ENCODE measurements at regions not wholly inside any gene's neighbourhood (a gene's known extent, or its start where the extent isn't known, plus 50 kb on each side); places are given as distances from the start of the nearest gene placed in this dataset.

DNA sequence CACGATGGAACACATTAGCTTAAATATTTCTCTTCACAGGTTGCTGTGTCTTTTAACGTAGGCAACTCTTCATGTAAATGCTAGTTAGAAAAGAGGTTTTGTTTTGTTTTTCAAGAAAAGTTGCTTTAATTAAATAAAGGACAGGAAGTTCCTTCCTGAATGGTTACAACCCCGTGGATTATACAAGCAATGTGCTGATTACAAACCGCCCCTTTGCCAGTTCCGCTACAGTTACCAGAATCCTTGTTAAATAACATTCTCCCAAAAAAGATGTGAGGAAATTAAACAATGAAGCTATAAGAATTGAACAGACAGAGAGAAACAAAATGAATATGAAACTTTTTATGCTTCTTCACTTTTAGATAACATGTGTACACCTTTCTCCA is 75.1 kb downstream of the LYZL2 start:
- BruUV-seq (replicated peaks), result no TSS peak
- CTCF ChIA-PET, result interaction anchor here (1.5 kb wide), 1 partner anchor 28 kb away, joined by 3 read pairs; no protein-coding TSS in a partner anchor
- no peak for TF ChIP-seq EZH2 (IDR thresholded peaks at IDR 0.05; ENCODE audit: borderline replicate concordance, low read depth, low read length, poor library complexity, severe bottlenecking)
- TF ChIP-seq, protein P1, sequence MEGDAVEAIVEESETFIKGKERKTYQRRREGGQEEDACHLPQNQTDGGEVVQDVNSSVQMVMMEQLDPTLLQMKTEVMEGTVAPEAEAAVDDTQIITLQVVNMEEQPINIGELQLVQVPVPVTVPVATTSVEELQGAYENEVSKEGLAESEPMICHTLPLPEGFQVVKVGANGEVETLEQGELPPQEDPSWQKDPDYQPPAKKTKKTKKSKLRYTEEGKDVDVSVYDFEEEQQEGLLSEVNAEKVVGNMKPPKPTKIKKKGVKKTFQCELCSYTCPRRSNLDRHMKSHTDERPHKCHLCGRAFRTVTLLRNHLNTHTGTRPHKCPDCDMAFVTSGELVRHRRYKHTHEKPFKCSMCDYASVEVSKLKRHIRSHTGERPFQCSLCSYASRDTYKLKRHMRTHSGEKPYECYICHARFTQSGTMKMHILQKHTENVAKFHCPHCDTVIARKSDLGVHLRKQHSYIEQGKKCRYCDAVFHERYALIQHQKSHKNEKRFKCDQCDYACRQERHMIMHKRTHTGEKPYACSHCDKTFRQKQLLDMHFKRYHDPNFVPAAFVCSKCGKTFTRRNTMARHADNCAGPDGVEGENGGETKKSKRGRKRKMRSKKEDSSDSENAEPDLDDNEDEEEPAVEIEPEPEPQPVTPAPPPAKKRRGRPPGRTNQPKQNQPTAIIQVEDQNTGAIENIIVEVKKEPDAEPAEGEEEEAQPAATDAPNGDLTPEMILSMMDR (conservative IDR thresholded peaks at IDR 0.05; ENCODE audit: low read depth, low read length), result no peak
- POLR2A ChIA-PET (ENCODE audit: low non-redundant PET), result no interaction called here
- no peak overlapping the region for H3K4me3 ChIP-seq (ENCODE audit: low read depth, low read length, poor library complexity, severe bottlenecking)
- no peak for DNase-seq (ENCODE audit: low spot score)
- H3K27ac ChIP-seq (ENCODE audit: low read depth, low read length, poor library complexity, severe bottlenecking), result peak overlapping the region; percentile 76
- no peaks in the 10 kb centered on the region for H3K36me3 ChIP-seq (ENCODE audit: insufficient read depth, low read length, poor library complexity, severe bottlenecking)
- no peaks in the 10 kb centered on the region for H3K9me3 ChIP-seq (ENCODE audit: low read depth, low read length, poor library complexity, severe bottlenecking)
- peaks cover 20% of the 10 kb centered on the region for H3K4me1 ChIP-seq (ENCODE audit: insufficient read depth, low read length, poor library complexity, severe bottlenecking)
- intact Hi-C loops (cut with micrococcal nuclease; ENCODE audit: unreplicated experiment), result no loop called here
- H3K27me3 ChIP-seq (replicated peaks; ENCODE audit: insufficient read depth, low read depth, low read length, poor library complexity), result no peaks in the 10 kb centered on the region

DNA sequence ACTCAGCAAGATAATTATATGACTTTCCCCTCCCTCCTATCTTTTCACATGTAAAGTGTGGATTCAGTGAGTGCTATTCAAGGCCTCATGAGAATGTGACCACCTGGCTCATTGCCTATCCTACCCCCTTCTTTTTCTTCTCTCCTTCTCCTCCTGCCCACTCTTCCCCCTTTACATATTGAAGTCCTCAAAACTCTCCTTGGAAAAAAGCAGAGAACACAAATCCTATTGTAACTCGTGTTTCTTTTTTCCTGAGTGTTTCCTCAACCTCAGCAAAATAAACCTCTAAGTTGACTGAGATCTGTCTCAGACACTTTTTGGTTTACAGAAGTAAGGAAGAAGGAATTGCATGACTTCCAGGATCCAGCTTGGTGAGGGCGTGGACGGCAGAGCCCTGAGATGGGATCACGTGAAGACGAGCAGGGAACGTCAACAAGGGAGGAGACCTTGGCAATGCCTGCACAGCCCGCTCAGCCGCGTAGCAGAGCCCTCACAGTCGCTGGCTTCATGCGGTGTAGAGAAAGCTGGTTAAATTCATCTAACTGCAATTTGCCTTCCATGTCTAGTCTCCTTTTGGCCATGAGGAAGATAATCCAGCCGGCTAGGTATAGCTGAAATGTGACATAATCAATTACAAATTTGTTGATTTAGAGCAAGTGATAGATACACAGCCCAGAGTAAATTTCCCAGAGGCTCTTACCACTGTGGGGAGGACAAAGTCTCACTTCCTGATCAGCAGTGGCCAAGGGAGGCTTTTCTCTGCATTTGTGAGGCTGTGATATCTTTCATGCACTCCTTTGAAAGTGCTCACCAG is 75.7 kb downstream of the LYZL2 start:
- Histone ChIP-seq H3K36me3 (ENCODE audit: insufficient read depth, low read length, poor library complexity, severe bottlenecking) (no peaks in the 10 kb centered on the region), H3K27ac (ENCODE audit: low read depth, low read length, poor library complexity, severe bottlenecking) (peak overlapping the region; percentile 76), H3K9me3 (ENCODE audit: low read depth, low read length, poor library complexity, severe bottlenecking) (no peaks in the 10 kb centered on the region), H3K4me3 (ENCODE audit: low read depth, low read length, poor library complexity, severe bottlenecking) (peak overlapping the region; percentile 15), H3K4me1 (ENCODE audit: insufficient read depth, low read length, poor library complexity, severe bottlenecking) (peaks cover 20% of the 10 kb centered on the region), H3K27me3 (replicated peaks; ENCODE audit: insufficient read depth, low read depth, low read length, poor library complexity) (no peaks in the 10 kb centered on the region)
- intact Hi-C loops (cut with micrococcal nuclease; ENCODE audit: unreplicated experiment), result no loop called here
- no peak for TF ChIP-seq EZH2 (IDR thresholded peaks at IDR 0.05; ENCODE audit: borderline replicate concordance, low read depth, low read length, poor library complexity, severe bottlenecking)
- TF ChIP-seq, protein P1 (conservative IDR thresholded peaks at IDR 0.05; ENCODE audit: low read depth, low read length), result no peak
- ChIA-PET CTCF (interaction anchor here (1.5 kb wide), 1 partner anchor 28 kb away, joined by 3 read pairs; no protein-coding TSS in a partner anchor), POLR2A (ENCODE audit: low non-redundant PET) (interaction anchor here (0.6 kb wide), 1 partner anchor 120 kb away, joined by 3 read pairs; the partner anchor contains the start of gene MAP3K8)
- BruUV-seq (replicated peaks), result no TSS peak
- DNase-seq (ENCODE audit: low spot score), result peak; percentile 75

DNA sequence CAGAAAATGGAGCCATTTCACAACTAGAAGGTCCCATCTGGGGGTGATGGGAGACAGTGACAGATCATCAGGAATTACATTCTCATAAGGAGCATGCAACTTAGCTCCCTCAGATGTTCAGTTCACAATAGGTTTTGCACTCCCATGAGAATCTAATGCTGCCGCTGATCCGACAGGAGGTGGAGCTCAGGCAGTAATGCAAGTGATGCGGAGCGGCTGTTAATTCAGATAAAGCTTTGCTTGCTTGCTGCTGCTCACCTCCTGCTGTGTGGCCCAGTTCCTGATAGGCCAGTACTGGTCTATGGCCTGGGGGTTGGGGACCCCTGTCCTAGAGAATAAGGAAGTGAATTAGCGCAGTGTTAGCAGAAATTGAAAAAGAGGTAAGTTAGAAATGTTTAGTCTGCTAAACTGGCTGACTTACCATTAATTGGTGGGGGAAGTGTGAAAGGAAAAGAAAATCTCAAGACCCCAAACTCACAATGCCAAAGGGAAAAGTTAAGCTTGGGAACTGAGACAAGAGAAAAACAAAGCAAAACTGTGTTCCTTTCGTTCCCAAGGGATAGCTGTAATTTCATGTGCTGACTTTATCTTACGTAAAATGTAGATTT is 76.4 kb downstream of the LYZL2 start:
- TF ChIP-seq, protein P1 (conservative IDR thresholded peaks at IDR 0.05; ENCODE audit: low read depth, low read length), result no peak
- no peak for TF ChIP-seq EZH2 (IDR thresholded peaks at IDR 0.05; ENCODE audit: borderline replicate concordance, low read depth, low read length, poor library complexity, severe bottlenecking)
- Histone ChIP-seq H3K27me3 (replicated peaks; ENCODE audit: insufficient read depth, low read depth, low read length, poor library complexity) (no peaks in the 10 kb centered on the region), H3K9me3 (ENCODE audit: low read depth, low read length, poor library complexity, severe bottlenecking) (no peaks in the 10 kb centered on the region), H3K36me3 (ENCODE audit: insufficient read depth, low read length, poor library complexity, severe bottlenecking) (no peaks in the 10 kb centered on the region), H3K4me3 (ENCODE audit: low read depth, low read length, poor library complexity, severe bottlenecking) (no peak overlapping the region), H3K4me1 (ENCODE audit: insufficient read depth, low read length, poor library complexity, severe bottlenecking) (peaks cover 20% of the 10 kb centered on the region), H3K27ac (ENCODE audit: low read depth, low read length, poor library complexity, severe bottlenecking) (peak overlapping the region; percentile 76)
- intact Hi-C loops (cut with micrococcal nuclease; ENCODE audit: unreplicated experiment), result no loop called here
- BruUV-seq (replicated peaks), result no TSS peak
- CTCF ChIA-PET, result interaction anchor here (1.5 kb wide), 1 partner anchor 29 kb away, joined by 3 read pairs; no protein-coding TSS in a partner anchor
- peak; percentile 86 for DNase-seq (ENCODE audit: low spot score)
- POLR2A ChIA-PET (ENCODE audit: low non-redundant PET), result interaction anchor here (0.6 kb wide), 2 partner anchors 119 to 465 kb away, joined by 3 to 4 read pairs; partner anchors contain the start of gene MAP3K8

Data from A673 (cell line).